AG09309 (cell line): ENCODE measurements at regions not wholly inside any gene's neighbourhood (a gene's known extent, or its start where the extent isn't known, plus 50 kb on each side); places are given as distances from the start of the nearest gene placed in this dataset.

Source experiments
- DNase-seq: peaks from one replicate; pipeline ENCODE4 v3.0.0-alpha.2; 2010; ENCODE audit warnings: low read depth
- H3K4me3 ChIP-seq: 2 replicates; pipeline ENCODE4 v1.5.1; 2011; ENCODE audit warnings: mild to moderate bottlenecking, low read depth, low read length, moderate library complexity; ENCODE audit not compliant: control insufficient read depth
- CTCF ChIP-seq: IDR thresholded peaks from 2 replicates; pipeline ENCODE4 v1.5.1; 2011; ENCODE audit warnings: mild to moderate bottlenecking, low read depth, low read length, inconsistent platforms; ENCODE audit not compliant: insufficient read depth, control insufficient read depth; ENCODE audit errors: missing control alignments

- no peak for DNase-seq
- no peak for TF ChIP-seq CTCF
- H3K4me3 ChIP-seq = no peak overlapping the region
Measured at GRCh38 chr1:2931724-2932401, 89.4 kb upstream of the ACTRT2 start.

- no peak overlapping the region for H3K4me3 ChIP-seq
- TF ChIP-seq CTCF = no peak
- no peak for DNase-seq
Measured at GRCh38 chr1:2932671-2933350, 88.5 kb upstream of the ACTRT2 start.

- no peak for DNase-seq
- no peak for TF ChIP-seq CTCF
- H3K4me3 ChIP-seq = no peak overlapping the region
Measured at GRCh38 chr1:2933431-2934155, 87.7 kb upstream of the ACTRT2 start.

GRCh38 chr1:2934156-2934540 lies 87.1 kb upstream of the ACTRT2 start:
- DNase-seq = no peak
- no peak overlapping the region for H3K4me3 ChIP-seq
- no peak for TF ChIP-seq CTCF

GRCh38 chr1:2934642-2935081 lies 86.6 kb upstream of the ACTRT2 start:
- TF ChIP-seq CTCF = no peak
- no peak overlapping the region for H3K4me3 ChIP-seq
- DNase-seq = no peak

GRCh38 chr1:2935184-2935583 lies 86.1 kb upstream of the ACTRT2 start:
- TF ChIP-seq CTCF = no peak
- no peak for DNase-seq

More at GRCh38 chr1:2935184-2935583, 86.1 kb upstream of the ACTRT2 start:
- H3K4me3 ChIP-seq = no peak overlapping the region
